T47D (cell line): ENCODE measurements at regions not wholly inside any gene's neighbourhood (a gene's known extent, or its start where the extent isn't known, plus 50 kb on each side); places are given as distances from the start of the nearest gene placed in this dataset.

Source experiments
- DNase-seq, 2 experiments: peaks; one replicate each; pipeline versions ENCODE4 v3.0.0 to v3.0.0-alpha.2; 2011 to 2012; ENCODE audit warnings: low read depth in 1 of 2, low spot score in 1 of 2
- JUND ChIP-seq: IDR thresholded peaks from 2 replicates; pipeline ENCODE4 v1.6.1; 2012; ENCODE audit warnings: low read depth
- in situ Hi-C: cut with HindIII; loops from 2 replicates; pipeline ENCODE4 v1.10.0; 2016; ENCODE audit warnings: low sequenced_read_pairs, low pct_unique_long_range_greater_than_20kb

GRCh38 chr11:131154351-131154750 is 216.1 kb upstream of the NTM start:
- TF ChIP-seq JUND: no peak
- no peak for DNase-seq
- in situ Hi-C loops: no loop called here

GRCh38 chr11:131157678-131158077 is 212.7 kb upstream of the NTM start:
- in situ Hi-C loops: no loop called here
- no peak for TF ChIP-seq JUND
- DNase-seq: no peak

- in situ Hi-C loops: no loop called here
- TF ChIP-seq JUND: no peak
- DNase-seq: no peak
Measured at GRCh38 chr11:131160846-131161245, 209.6 kb upstream of the NTM start.

DNA sequence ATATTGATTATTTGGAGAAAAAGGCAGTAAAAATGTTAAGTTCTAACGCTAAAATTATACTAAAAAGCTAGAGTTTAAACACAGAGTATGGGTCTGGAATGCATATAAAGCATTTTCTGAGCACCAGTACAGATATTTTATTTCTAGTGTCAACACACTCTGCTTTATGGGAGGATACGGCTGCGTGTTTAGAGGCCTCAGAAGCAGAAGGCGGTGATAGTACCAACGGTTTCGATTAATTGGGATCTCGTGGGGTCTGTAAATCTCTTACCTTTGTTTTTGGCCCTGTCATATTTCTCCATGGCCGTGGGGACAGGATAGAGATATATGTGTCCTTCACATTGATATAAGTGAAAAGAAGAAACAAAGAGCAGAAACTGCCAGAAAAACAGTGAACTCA is 206.8 kb upstream of the NTM start:
- DNase-seq: no peak
- no peak for TF ChIP-seq JUND
- in situ Hi-C loops: no loop called here

DNA sequence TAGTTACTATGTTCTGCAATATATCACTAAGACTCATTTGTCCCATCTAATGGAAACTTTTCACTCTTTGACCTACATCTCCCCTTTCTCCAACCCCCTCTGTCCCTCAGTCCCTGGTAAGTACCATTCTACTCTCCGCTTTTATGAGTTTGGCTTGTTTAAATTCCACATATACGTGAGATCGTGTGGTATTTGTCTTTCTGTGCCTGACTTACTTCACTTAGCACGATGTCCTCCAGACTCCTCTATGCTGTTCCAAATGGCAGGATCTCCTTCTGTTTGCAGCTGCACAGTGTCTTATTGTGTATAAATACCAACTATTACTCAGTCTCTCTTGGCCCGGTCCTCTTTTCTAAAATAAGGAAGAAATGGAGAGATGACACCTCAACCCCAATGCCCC is 205.4 kb upstream of the NTM start:
- no peak for DNase-seq
- in situ Hi-C loops: no loop called here
- no peak for TF ChIP-seq JUND

GRCh38 chr11:131168839-131169713 is 201.3 kb upstream of the NTM start:
- TF ChIP-seq JUND: no peak
- in situ Hi-C loops: no loop called here
- no peak for DNase-seq

GRCh38 chr11:131172011-131172410 is 198.4 kb upstream of the NTM start:
- in situ Hi-C loops: no loop called here
- no peak for DNase-seq
- TF ChIP-seq JUND: no peak

DNA sequence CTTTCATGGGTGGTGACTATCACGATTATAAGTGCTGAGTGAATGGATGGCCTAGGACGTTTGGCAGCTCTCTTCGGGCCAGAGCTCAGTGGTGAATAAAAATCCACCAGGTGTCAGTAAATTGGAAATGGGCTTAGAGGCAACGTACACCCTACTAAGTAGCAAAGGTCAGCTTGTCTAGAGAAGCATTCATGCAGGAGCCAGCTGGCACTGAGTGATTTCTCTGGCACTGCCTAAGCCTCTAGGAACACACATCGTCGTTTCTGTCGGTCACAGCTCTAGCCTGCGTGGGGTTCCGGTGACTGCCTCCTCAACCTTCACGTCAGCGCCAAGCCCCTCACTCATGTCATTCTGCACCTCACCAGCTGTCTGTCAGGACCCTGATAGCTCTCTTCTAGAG is 192.4 kb upstream of the NTM start:
- in situ Hi-C loops: no loop called here
- DNase-seq: no peak
- TF ChIP-seq JUND: no peak

GRCh38 chr11:131178596-131178995 is 191.8 kb upstream of the NTM start:
- in situ Hi-C loops: no loop called here
- no peak for DNase-seq
- no peak for TF ChIP-seq JUND

- TF ChIP-seq JUND: no peak
- no peak for DNase-seq
- in situ Hi-C loops: no loop called here
Measured at GRCh38 chr11:131179836-131180235, 190.6 kb upstream of the NTM start.

DNA sequence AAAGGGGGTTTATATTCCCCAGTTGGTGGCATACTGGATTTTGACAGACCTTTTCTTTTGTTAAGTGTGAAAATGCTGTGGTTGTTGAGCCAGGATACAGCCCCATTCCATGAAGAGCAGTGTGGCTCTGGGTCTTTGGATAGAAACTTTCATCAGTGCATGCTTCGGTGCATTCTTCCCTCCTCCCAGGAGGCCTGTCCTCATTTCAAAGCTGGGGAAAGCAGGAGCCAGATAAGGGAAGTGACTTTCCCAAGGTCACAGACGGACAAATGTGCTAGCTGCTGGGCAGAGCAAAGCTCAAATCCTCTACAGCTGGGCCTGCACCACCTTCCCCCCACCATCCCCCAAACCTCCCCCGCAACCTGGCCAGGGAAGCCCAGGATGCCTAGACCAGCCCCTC is 184.5 kb upstream of the NTM start:
- in situ Hi-C loops: no loop called here
- no peak for DNase-seq
- no peak for TF ChIP-seq JUND

GRCh38 chr11:131186629-131187101 is 183.8 kb upstream of the NTM start:
- in situ Hi-C loops: no loop called here
- DNase-seq: no peak
- TF ChIP-seq JUND: no peak

DNA sequence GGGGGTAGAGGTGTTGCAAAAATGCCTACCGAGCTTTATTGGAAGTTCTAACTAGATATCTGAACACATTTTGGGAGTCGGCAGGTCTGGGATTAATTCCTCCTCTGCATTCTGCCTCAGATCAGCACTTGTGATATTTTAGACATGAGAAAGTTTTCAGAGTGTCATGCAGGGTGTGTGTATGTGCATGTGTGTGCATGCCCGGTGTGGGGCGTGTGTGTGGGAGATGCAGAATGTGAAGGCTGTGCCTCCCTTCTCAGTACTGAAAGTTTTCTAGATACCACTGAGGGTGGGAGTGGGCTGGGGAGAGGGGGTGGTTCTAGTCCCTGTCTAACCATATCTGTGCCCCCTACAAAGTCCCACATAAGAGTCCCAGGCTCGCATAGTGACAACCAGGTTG is 180.0 kb upstream of the NTM start:
- no peak for DNase-seq
- in situ Hi-C loops: no loop called here
- no peak for TF ChIP-seq JUND

DNA sequence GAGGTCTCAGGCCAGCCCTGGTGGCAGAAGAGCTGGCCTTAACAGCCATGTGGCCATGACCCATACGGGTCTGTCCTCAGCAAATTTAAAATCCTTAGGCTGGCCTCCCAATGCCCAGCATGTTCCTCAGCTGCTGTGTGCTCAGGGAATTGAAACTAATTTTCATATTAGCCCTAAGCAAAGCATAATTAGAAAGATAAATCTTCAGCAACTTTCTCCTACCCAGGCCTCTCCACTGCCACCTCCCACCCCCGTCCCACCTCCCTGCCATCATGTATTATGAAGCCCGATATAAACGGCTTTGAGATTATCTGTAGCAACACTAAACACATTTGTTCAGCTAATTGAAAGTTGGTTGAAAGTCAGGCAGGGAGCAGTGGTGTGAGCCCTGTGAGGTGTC is 178.8 kb upstream of the NTM start:
- in situ Hi-C loops: no loop called here
- no peak for DNase-seq
- TF ChIP-seq JUND: no peak
